DND-41 (cell line): ENCODE measurements at regions not wholly inside any gene's neighbourhood (a gene's known extent, or its start where the extent isn't known, plus 50 kb on each side); places are given as distances from the start of the nearest gene placed in this dataset.

Experiments used
- CTCF ChIP-seq: IDR thresholded peaks from 2 replicates; pipeline ENCODE4 v1.5.1; 2012; ENCODE audit warnings: borderline replicate concordance, low read length, moderate library complexity, mild to moderate bottlenecking; ENCODE audit not compliant: poor library complexity, severe bottlenecking; ENCODE audit errors: extremely low read depth
- EZH2 ChIP-seq: IDR thresholded peaks from 3 replicates; pipeline ENCODE4 v1.6.1; 2012; ENCODE audit warnings: borderline replicate concordance, low read depth, mild to moderate bottlenecking, moderate library complexity, low read length, inconsistent platforms; ENCODE audit not compliant: severe bottlenecking

GRCh38 chr12:86435053-86435452, 178.9 kb upstream of the MGAT4C start:
- no peak for TF ChIP-seq CTCF
- TF ChIP-seq EZH2: no peak
